ENCODE measurements at regions not wholly inside any gene's neighbourhood (a gene's known extent, or its start where the extent isn't known, plus 50 kb on each side); places are given as distances from the start of the nearest gene placed in this dataset.

DNA sequence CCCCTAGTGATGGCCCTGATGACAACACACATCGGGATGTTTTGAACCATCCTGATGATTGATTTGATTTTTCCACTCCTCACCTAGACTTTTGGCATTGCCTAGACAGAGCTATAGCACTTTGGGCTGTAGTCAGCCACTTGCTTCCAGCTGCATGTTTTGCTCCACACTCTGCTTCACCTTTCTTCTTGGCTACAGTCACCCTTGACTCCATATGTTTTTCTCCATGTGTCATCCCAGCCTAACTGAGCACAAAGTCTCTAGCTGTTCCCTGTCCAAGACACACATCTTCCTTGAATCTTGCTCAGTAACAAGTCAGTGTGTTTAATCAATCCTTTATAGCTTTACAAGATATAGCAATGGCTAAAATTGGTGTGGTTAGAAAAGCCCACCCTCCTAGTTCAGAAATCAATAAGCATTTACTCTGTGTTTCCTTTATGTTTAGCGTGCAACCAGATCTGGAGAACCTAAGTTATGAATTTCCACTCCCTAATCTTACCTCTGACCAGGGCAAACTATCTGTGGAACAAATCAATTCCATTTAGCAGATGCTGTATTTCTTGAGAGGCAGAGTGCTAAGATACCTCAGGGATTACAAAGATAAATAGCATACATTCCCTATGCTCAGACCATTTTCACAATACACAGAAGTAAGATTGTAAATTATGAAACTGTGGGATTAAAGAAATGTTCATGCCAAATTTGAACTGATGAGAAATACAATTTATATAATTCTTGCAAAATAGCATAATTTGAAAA, 98.4 kb upstream of the LYPLAL1 start:
- TF ChIP-seq, protein P1, sequence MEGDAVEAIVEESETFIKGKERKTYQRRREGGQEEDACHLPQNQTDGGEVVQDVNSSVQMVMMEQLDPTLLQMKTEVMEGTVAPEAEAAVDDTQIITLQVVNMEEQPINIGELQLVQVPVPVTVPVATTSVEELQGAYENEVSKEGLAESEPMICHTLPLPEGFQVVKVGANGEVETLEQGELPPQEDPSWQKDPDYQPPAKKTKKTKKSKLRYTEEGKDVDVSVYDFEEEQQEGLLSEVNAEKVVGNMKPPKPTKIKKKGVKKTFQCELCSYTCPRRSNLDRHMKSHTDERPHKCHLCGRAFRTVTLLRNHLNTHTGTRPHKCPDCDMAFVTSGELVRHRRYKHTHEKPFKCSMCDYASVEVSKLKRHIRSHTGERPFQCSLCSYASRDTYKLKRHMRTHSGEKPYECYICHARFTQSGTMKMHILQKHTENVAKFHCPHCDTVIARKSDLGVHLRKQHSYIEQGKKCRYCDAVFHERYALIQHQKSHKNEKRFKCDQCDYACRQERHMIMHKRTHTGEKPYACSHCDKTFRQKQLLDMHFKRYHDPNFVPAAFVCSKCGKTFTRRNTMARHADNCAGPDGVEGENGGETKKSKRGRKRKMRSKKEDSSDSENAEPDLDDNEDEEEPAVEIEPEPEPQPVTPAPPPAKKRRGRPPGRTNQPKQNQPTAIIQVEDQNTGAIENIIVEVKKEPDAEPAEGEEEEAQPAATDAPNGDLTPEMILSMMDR (conservative IDR thresholded peaks at IDR 0.05 in 1 of 2, IDR thresholded peaks at IDR 0.05 in 1 of 2; ENCODE audit: low read depth in 1 of 2, low read length in 2 of 2), result no peak
- no peak for TF ChIP-seq EZH2 (IDR thresholded peaks at IDR 0.05; ENCODE audit: low read length, missing control alignments)
